Keratinocyte (primary cell): ENCODE measurements at regions not wholly inside any gene's neighbourhood (a gene's known extent, or its start where the extent isn't known, plus 50 kb on each side); places are given as distances from the start of the nearest gene placed in this dataset.
"Not testable (repeated sequence)": the region's sequence is repeated elsewhere in the genome, so short reads cannot be mapped to it uniquely, and the experiment has no call there.

Experiments
- EZH2 ChIP-seq: IDR thresholded peaks from one replicate; pipeline ENCODE4 v1.6.1; 2012; ENCODE audit warnings: inconsistent platforms, mild to moderate bottlenecking, low read length, moderate library complexity
- TF ChIP-seq, protein P1 (sequence below), 3 experiments: IDR thresholded peaks in 1 of 3; conservative IDR thresholded peaks in 1 of 3; optimal IDR thresholded peaks in 1 of 3; 2 replicates in 2 of 3; 3 replicates in 1 of 3; pipeline versions ENCODE3 to v1.5.1; 2011; ENCODE audit warnings: low read length in 3 of 3, mild to moderate bottlenecking in 3 of 3, moderate library complexity in 2 of 3, control low read depth in 1 of 3, inconsistent platforms in 1 of 3; ENCODE audit not compliant: insufficient read depth in 2 of 3; ENCODE audit errors: extremely low read depth in 1 of 3

DNA sequence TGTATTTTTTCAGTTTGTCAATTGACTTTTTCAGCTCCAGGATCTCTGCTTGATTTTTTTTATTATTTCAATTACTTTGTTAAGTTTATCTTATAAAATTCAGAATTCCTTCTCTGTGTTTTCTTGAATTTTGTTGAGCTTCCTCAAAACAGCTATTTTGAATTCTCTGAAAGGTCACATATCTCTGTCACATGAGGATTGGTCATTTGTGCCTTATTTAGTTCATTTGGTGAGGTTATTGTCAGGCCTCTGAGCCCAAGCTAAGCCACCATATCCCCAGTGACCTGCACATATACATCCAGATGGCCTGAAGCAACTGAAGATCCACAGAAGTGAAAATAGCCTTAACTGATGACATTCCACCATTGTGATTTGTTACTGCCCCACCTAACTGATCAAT, 98.4 kb upstream of the SETMAR start:
- TF ChIP-seq, protein P1, sequence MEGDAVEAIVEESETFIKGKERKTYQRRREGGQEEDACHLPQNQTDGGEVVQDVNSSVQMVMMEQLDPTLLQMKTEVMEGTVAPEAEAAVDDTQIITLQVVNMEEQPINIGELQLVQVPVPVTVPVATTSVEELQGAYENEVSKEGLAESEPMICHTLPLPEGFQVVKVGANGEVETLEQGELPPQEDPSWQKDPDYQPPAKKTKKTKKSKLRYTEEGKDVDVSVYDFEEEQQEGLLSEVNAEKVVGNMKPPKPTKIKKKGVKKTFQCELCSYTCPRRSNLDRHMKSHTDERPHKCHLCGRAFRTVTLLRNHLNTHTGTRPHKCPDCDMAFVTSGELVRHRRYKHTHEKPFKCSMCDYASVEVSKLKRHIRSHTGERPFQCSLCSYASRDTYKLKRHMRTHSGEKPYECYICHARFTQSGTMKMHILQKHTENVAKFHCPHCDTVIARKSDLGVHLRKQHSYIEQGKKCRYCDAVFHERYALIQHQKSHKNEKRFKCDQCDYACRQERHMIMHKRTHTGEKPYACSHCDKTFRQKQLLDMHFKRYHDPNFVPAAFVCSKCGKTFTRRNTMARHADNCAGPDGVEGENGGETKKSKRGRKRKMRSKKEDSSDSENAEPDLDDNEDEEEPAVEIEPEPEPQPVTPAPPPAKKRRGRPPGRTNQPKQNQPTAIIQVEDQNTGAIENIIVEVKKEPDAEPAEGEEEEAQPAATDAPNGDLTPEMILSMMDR (optimal IDR thresholded peaks at IDR 0.05 in 1 of 3, IDR thresholded peaks at IDR 0.05 in 1 of 3, conservative IDR thresholded peaks at IDR 0.05 in 1 of 3; ENCODE audit: extremely low read depth in 1 of 3, insufficient read depth in 2 of 3, low read length in 3 of 3): not testable (repeated sequence)
- TF ChIP-seq EZH2: not testable (repeated sequence)
